HCT116 (cell line): ENCODE measurements at regions not wholly inside any gene's neighbourhood (a gene's known extent, or its start where the extent isn't known, plus 50 kb on each side); places are given as distances from the start of the nearest gene placed in this dataset.

Experiments used
- ATAC-seq: fragments of 200-7000 bp; cut with Tn5 transposase; 2 replicates; pipeline ENCODE4 v1.9.1; 2020; ENCODE audit warnings: mild to moderate bottlenecking, moderate library complexity
- BruUV-seq: library from RNA; stranded (reverse); fragments of 400-500 nt; replicated peaks from 2 replicates; lab custom pipeline; 2021; lab: Mats Ljungman, UMichigan
- CTCF ChIA-PET: fragments of 300-600 bp; sonication (Branson Sonifier 250); formaldehyde crosslinking; loops from one replicate; lab custom pipeline; 2021; ENCODE audit warnings: antibody characterized with exemption; lab: Charles Lee
- POLR2A ChIA-PET: fragments of 300-600, 350-600 bp; sonication (Branson Sonifier 250); formaldehyde crosslinking; loops from one replicate; lab custom pipeline; 2021; ENCODE audit warnings: antibody characterized with exemption; lab: Charles Lee
- RAD21 ChIA-PET, 2 experiments: fragments of 300-600 bp; sonication (Branson Sonifier 250); formaldehyde crosslinking; loops; one replicate each; lab custom pipeline; 2023; ENCODE audit warnings: low total read pairs in 2 of 2; ENCODE audit not compliant: uncharacterized antibody in 2 of 2, unreplicated experiment in 2 of 2, low non-redundant PET in 1 of 2; lab: Charles Lee
- DNase-seq: peaks from one replicate; pipeline ENCODE4 v3.0.0-alpha.2; 2010; ENCODE audit warnings: low read depth, low spot score
- H2AFZ ChIP-seq: fragments of 200-600 bp; shearing (Covaris generic), sonication (generic); 2 replicates; pipeline ENCODE4 v1.6.1; 2017; ENCODE audit warnings: low read depth, mixed run types, mixed read lengths, antibody characterized with exemption, low read length; ENCODE audit not compliant: poor library complexity, severe bottlenecking
- H3K27ac ChIP-seq: 2 replicates; pipeline ENCODE4 v1.5.1; 2012; ENCODE audit warnings: low read depth, low read length
- H3K27me3 ChIP-seq: fragments of 200-600 bp; sonication (generic); 2 replicates; pipeline ENCODE4 v1.6.1; 2016; ENCODE audit warnings: mixed run types, low read length, mixed read lengths; ENCODE audit not compliant: insufficient read depth
- H3K36me3 ChIP-seq, 2 experiments: fragments of 200-500 bp in 1 of 2; fragments of 200-600 bp in 1 of 2; sonication (Bioruptor generic) in 1 of 2; sonication (generic) in 1 of 2; 2 replicates each; pipeline versions ENCODE4 v1.5.1 to v1.6.1; 2014 to 2016; ENCODE audit warnings: low read length in 2 of 2, inconsistent platforms in 1 of 2, mixed read lengths in 1 of 2, mixed run types in 1 of 2; ENCODE audit not compliant: insufficient read depth in 2 of 2, control insufficient read depth in 1 of 2
- H3K4me1 ChIP-seq, 2 experiments: fragments of 200-600 bp in 1 of 2; sonication (generic) in 1 of 2; 2 replicates each; pipeline versions ENCODE4 v1.5.1 to v1.6.1; 2012 to 2017; ENCODE audit warnings: low read length in 2 of 2, inconsistent platforms in 1 of 2, mild to moderate bottlenecking in 1 of 2, mixed read lengths in 1 of 2, mixed run types in 1 of 2, moderate library complexity in 1 of 2; ENCODE audit not compliant: insufficient read depth in 2 of 2, control insufficient read depth in 1 of 2
- H3K4me2 ChIP-seq: fragments of 200-600 bp; sonication (generic); 2 replicates; pipeline ENCODE4 v1.6.1; 2017; ENCODE audit warnings: mixed run types, low read length, mixed read lengths
- H3K4me3 ChIP-seq, 2 experiments: fragments of 200-600 bp in 1 of 2; sonication (generic) in 1 of 2; replicated peaks in 1 of 2; 2 replicates each; pipeline ENCODE4 v1.5.1; 2011 to 2016; ENCODE audit warnings: low read length in 2 of 2, control low read depth in 1 of 2, low read depth in 1 of 2, mild to moderate bottlenecking in 1 of 2, mixed read lengths in 1 of 2, mixed run types in 1 of 2
- H3K79me2 ChIP-seq: fragments of 200-600 bp; sonication (generic); 2 replicates; pipeline ENCODE4 v1.6.1; 2017; ENCODE audit warnings: mild to moderate bottlenecking, mixed run types, low read length, moderate library complexity, mixed read lengths; ENCODE audit not compliant: insufficient read depth
- H3K9ac ChIP-seq: fragments of 200-600 bp; sonication (generic); 2 replicates; pipeline ENCODE4 v1.6.1; 2016; ENCODE audit warnings: low read length, mixed read lengths
- H3K9me2 ChIP-seq: fragments of 200-600 bp; sonication (generic), shearing (Covaris generic); 2 replicates; pipeline ENCODE4 v1.6.1; 2017; ENCODE audit warnings: mixed run types, mild to moderate bottlenecking, moderate library complexity; ENCODE audit not compliant: insufficient read depth
- H3K9me3 ChIP-seq, 2 experiments: fragments of 200-500 bp in 1 of 2; fragments of 200-600 bp in 1 of 2; sonication (Bioruptor generic) in 1 of 2; sonication (generic) in 1 of 2; 2 replicates each; pipeline ENCODE4 v1.6.1; 2014 to 2017; ENCODE audit warnings: low read length in 2 of 2, mixed read lengths in 2 of 2, inconsistent platforms in 1 of 2, low read depth in 1 of 2, mild to moderate bottlenecking in 1 of 2, mixed run types in 1 of 2, moderate library complexity in 1 of 2; ENCODE audit not compliant: control insufficient read depth in 1 of 2, insufficient read depth in 1 of 2
- H4K20me1 ChIP-seq: fragments of 200-600 bp; sonication (generic), shearing (Covaris generic); 2 replicates; pipeline ENCODE4 v1.6.1; 2017; ENCODE audit warnings: mixed run types, mild to moderate bottlenecking, moderate library complexity; ENCODE audit not compliant: insufficient read depth
- EGR1 ChIP-seq: IDR thresholded peaks from 2 replicates; pipeline ENCODE4 v1.6.1; 2012; ENCODE audit warnings: low read depth
- ELF1 ChIP-seq: IDR thresholded peaks from 2 replicates; pipeline ENCODE4 v1.6.1; 2012; ENCODE audit warnings: low read depth, borderline replicate concordance
- EZH2phosphoT487 ChIP-seq: fragments of 200-600 bp; IDR thresholded peaks from 2 replicates; pipeline ENCODE4 v1.6.1; 2018; ENCODE audit warnings: antibody characterized with exemption, borderline replicate concordance
- FOSL1 ChIP-seq: IDR thresholded peaks from 2 replicates; pipeline ENCODE4 v1.6.1; 2012; ENCODE audit warnings: low read depth
- POLR2AphosphoS5 ChIP-seq: IDR thresholded peaks from 2 replicates; pipeline ENCODE4 v1.6.1; 2011; ENCODE audit warnings: mild to moderate bottlenecking, low read depth, low read length, moderate library complexity
- TCF7L2 ChIP-seq: IDR thresholded peaks from 2 replicates; pipeline ENCODE4 v1.7.0; 2011; ENCODE audit warnings: borderline replicate concordance, inconsistent platforms; ENCODE audit not compliant: insufficient read depth, insufficient read length; ENCODE audit errors: extremely low read depth
- ZFX ChIP-seq: fragments of 450-650 bp; IDR thresholded peaks from 2 replicates; pipeline ENCODE4 v1.6.1; 2017
- intact Hi-C: fragments of 100-400 bp; cut with micrococcal nuclease; formaldehyde crosslinking; loops from 2 replicates; pipeline ENCODE4 v1.10.0; 2022
- TF ChIP-seq, protein P1 (sequence below): IDR thresholded peaks from 2 replicates; pipeline ENCODE4 v1.6.1; 2012
- TF ChIP-seq, protein P2 (sequence below): IDR thresholded peaks from 2 replicates; pipeline ENCODE4 v1.6.1; 2011; ENCODE audit warnings: mild to moderate bottlenecking, low read length, moderate library complexity; ENCODE audit not compliant: insufficient replicate concordance; ENCODE audit errors: extremely low read depth

DNA sequence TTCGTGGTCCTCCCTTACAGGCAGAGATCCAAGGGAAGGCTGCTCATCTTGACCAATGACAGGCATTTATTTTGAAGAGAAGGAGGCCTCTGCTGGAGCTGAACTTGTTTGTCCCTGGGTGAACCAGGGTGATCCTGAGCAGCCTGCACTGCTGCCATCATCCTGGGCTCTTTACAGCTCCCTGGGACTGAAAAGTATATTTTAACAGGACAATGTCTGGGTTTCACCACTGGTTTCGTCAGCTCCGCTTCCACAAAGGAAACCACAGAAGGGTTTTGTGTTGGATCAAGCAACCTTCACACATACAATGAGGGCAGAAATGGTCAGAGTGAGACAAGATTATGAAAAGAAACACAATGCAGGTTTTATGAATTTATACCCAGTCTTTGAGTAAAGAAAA, 400.7 kb upstream of the TPM1 start:
- RAD21 ChIA-PET: no interaction called here
- POLR2A ChIA-PET: no interaction called here
- Histone ChIP-seq H3K4me3 (no peak overlapping the region), H3K9me2 (no peaks in the 10 kb centered on the region), H3K36me3 (no peaks in the 10 kb centered on the region), H3K4me1 (peaks cover 1 to 4% of the 10 kb centered on the region in 2 experiments), H2AFZ (no peak overlapping the region), H3K79me2 (no peaks in the 10 kb centered on the region), H3K27me3 (no peaks in the 10 kb centered on the region), H3K4me2 (no peak overlapping the region)
- DNase-seq: no peak
- CTCF ChIA-PET: no interaction called here
- TF ChIP-seq, protein P1, sequence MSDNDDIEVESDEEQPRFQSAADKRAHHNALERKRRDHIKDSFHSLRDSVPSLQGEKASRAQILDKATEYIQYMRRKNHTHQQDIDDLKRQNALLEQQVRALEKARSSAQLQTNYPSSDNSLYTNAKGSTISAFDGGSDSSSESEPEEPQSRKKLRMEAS: no peak
- TF ChIP-seq ELF1: no peak
- no peak for TF ChIP-seq TCF7L2
- no peak for TF ChIP-seq EGR1
- no peak for TF ChIP-seq ZFX
- no peak for TF ChIP-seq FOSL1
- TF ChIP-seq POLR2AphosphoS5: no peak
- TF ChIP-seq, protein P2, sequence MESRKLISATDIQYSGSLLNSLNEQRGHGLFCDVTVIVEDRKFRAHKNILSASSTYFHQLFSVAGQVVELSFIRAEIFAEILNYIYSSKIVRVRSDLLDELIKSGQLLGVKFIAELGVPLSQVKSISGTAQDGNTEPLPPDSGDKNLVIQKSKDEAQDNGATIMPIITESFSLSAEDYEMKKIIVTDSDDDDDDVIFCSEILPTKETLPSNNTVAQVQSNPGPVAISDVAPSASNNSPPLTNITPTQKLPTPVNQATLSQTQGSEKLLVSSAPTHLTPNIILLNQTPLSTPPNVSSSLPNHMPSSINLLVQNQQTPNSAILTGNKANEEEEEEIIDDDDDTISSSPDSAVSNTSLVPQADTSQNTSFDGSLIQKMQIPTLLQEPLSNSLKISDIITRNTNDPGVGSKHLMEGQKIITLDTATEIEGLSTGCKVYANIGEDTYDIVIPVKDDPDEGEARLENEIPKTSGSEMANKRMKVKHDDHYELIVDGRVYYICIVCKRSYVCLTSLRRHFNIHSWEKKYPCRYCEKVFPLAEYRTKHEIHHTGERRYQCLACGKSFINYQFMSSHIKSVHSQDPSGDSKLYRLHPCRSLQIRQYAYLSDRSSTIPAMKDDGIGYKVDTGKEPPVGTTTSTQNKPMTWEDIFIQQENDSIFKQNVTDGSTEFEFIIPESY: no peak
- no peak for TF ChIP-seq EZH2phosphoT487
- TF ChIP-seq, all 23 proteins: peak for 0
- Histone ChIP-seq H3K9ac (no peak overlapping the region), H4K20me1 (no peaks in the 10 kb centered on the region), H3K9me3 (no peaks in the 10 kb centered on the region), H3K27ac (no peak overlapping the region)
- ATAC-seq: no peak
- intact Hi-C loops: loop anchor here (10.0 kb wide), 1 partner anchor 157 kb away; no protein-coding TSS in a partner anchor
- BruUV-seq: no TSS peak
